RWPE2 (cell line): ENCODE measurements at regions not wholly inside any gene's neighbourhood (a gene's known extent, or its start where the extent isn't known, plus 50 kb on each side); places are given as distances from the start of the nearest gene placed in this dataset.
"Not testable (repeated sequence)": the region's sequence is repeated elsewhere in the genome, so short reads cannot be mapped to it uniquely, and the experiment has no call there.

Source experiments
- ATAC-seq: fragments of 200-7000 bp; cut with Tn5 transposase; 3 replicates; pipeline ENCODE4 v1.9.1; 2021; ENCODE audit warnings: low read depth
- DNase-seq: peaks from one replicate; pipeline ENCODE4 v3.0.0-alpha.2; 2020; ENCODE audit warnings: low spot score
- H3K27ac ChIP-seq: fragments of 450-650 bp; 2 replicates; pipeline ENCODE4 v1.5.1; 2017; ENCODE audit warnings: mild to moderate bottlenecking; ENCODE audit not compliant: poor library complexity, severe bottlenecking
- H3K27me3 ChIP-seq: fragments of 250-450 bp; sonication (Bioruptor Pico); 2 replicates; pipeline ENCODE4 v1.5.1; 2021; ENCODE audit warnings: mild to moderate bottlenecking, moderate library complexity; ENCODE audit not compliant: insufficient read depth, poor library complexity, severe bottlenecking
- H3K36me3 ChIP-seq: fragments of 250-450 bp; sonication (Bioruptor Pico); 2 replicates; pipeline ENCODE4 v1.5.1; 2020; ENCODE audit warnings: low read depth, mild to moderate bottlenecking, moderate library complexity
- H3K4me1 ChIP-seq: fragments of 250-450 bp; sonication (Bioruptor Pico); 2 replicates; pipeline ENCODE4 v1.5.1; 2021; ENCODE audit warnings: mild to moderate bottlenecking, moderate library complexity; ENCODE audit not compliant: insufficient read depth, poor library complexity, severe bottlenecking
- H3K4me3 ChIP-seq: fragments of 250-450 bp; sonication (Bioruptor Pico); 2 replicates; pipeline ENCODE4 v1.5.1; 2021; ENCODE audit warnings: mild to moderate bottlenecking, moderate library complexity; ENCODE audit not compliant: severe bottlenecking
- H3K9me3 ChIP-seq: fragments of 250-450 bp; sonication (Bioruptor Pico); 2 replicates; pipeline ENCODE4 v1.5.1; 2021; ENCODE audit warnings: mild to moderate bottlenecking, moderate library complexity; ENCODE audit not compliant: severe bottlenecking
- TF ChIP-seq, protein P1 (sequence below): fragments of 450-650 bp; IDR thresholded peaks from one replicate; pipeline ENCODE4 v1.5.1; 2017; ENCODE audit warnings: mild to moderate bottlenecking, moderate library complexity; ENCODE audit not compliant: poor library complexity, severe bottlenecking

GRCh38 chr6:40865259-40865658, 173.8 kb downstream of the UNC5CL start:
- H3K9me3 ChIP-seq, H3K4me1 ChIP-seq, H3K27me3 ChIP-seq, H3K4me3 ChIP-seq, ATAC-seq, H3K36me3 ChIP-seq, DNase-seq, H3K27ac ChIP-seq: not testable (repeated sequence)

GRCh38 chr6:40860443-40860842, 178.6 kb downstream of the UNC5CL start:
- no peak for ATAC-seq
- Histone ChIP-seq H3K4me1 (no peaks in the 10 kb centered on the region), H3K36me3 (no peaks in the 10 kb centered on the region), H3K27me3 (no peaks in the 10 kb centered on the region), H3K27ac (no peak overlapping the region), H3K9me3 (no peaks in the 10 kb centered on the region), H3K4me3 (no peak overlapping the region)
- DNase-seq = no peak
- TF ChIP-seq, protein P1, sequence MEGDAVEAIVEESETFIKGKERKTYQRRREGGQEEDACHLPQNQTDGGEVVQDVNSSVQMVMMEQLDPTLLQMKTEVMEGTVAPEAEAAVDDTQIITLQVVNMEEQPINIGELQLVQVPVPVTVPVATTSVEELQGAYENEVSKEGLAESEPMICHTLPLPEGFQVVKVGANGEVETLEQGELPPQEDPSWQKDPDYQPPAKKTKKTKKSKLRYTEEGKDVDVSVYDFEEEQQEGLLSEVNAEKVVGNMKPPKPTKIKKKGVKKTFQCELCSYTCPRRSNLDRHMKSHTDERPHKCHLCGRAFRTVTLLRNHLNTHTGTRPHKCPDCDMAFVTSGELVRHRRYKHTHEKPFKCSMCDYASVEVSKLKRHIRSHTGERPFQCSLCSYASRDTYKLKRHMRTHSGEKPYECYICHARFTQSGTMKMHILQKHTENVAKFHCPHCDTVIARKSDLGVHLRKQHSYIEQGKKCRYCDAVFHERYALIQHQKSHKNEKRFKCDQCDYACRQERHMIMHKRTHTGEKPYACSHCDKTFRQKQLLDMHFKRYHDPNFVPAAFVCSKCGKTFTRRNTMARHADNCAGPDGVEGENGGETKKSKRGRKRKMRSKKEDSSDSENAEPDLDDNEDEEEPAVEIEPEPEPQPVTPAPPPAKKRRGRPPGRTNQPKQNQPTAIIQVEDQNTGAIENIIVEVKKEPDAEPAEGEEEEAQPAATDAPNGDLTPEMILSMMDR = no peak

GRCh38 chr6:40856271-40856670, 182.8 kb downstream of the UNC5CL start:
- H3K27me3 ChIP-seq = no peaks in the 10 kb centered on the region
- no peak overlapping the region for H3K27ac ChIP-seq
- H3K4me1 ChIP-seq = no peaks in the 10 kb centered on the region
- H3K9me3 ChIP-seq = no peaks in the 10 kb centered on the region
- no peak overlapping the region for H3K4me3 ChIP-seq
- ATAC-seq (no peak), DNase-seq (no peak)
- TF ChIP-seq, protein P1 = no peak
- no peaks in the 10 kb centered on the region for H3K36me3 ChIP-seq

- H3K4me3 ChIP-seq = no peak overlapping the region
- H3K4me1 ChIP-seq = no peaks in the 10 kb centered on the region
- H3K36me3 ChIP-seq = no peaks in the 10 kb centered on the region
- H3K27ac ChIP-seq = no peak overlapping the region
- H3K9me3 ChIP-seq = no peaks in the 10 kb centered on the region
- TF ChIP-seq, protein P1 = no peak
- DNase-seq = no peak
- no peaks in the 10 kb centered on the region for H3K27me3 ChIP-seq
- ATAC-seq = no peak
Measured at GRCh38 chr6:40855168-40855880, 183.7 kb downstream of the UNC5CL start.

- Histone ChIP-seq H3K27me3 (no peaks in the 10 kb centered on the region), H3K36me3 (no peaks in the 10 kb centered on the region), H3K27ac (no peak overlapping the region), H3K9me3 (no peaks in the 10 kb centered on the region), H3K4me3 (no peak overlapping the region), H3K4me1 (no peaks in the 10 kb centered on the region)
- no peak for DNase-seq
- no peak for ATAC-seq
- TF ChIP-seq, protein P1 = no peak
Measured at GRCh38 chr6:40854592-40854991, 184.4 kb downstream of the UNC5CL start.
